ENCODE measurements at regions not wholly inside any gene's neighbourhood (a gene's known extent, or its start where the extent isn't known, plus 50 kb on each side); places are given as distances from the start of the nearest gene placed in this dataset.

DNA sequence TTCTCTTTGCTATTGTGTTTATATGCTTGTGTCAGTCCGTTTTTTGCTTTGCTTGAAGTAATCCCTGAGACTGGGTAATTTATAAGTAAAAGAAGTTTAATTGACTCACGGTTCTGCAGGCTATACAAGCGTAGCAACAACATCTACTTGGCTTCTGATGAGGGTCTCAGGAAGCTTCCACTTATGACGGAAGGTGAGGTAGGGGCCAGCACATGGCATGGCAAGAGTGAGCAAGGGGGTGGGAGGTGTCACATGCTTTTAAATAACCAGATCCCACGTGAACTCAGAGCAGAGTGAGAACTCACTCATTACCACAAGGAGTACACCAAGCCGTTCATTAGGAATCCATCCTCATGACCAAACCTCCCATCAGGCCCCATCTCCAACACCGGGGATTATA, 540.3 kb downstream of the TDRD15 start:
- TF ChIP-seq, protein P1, sequence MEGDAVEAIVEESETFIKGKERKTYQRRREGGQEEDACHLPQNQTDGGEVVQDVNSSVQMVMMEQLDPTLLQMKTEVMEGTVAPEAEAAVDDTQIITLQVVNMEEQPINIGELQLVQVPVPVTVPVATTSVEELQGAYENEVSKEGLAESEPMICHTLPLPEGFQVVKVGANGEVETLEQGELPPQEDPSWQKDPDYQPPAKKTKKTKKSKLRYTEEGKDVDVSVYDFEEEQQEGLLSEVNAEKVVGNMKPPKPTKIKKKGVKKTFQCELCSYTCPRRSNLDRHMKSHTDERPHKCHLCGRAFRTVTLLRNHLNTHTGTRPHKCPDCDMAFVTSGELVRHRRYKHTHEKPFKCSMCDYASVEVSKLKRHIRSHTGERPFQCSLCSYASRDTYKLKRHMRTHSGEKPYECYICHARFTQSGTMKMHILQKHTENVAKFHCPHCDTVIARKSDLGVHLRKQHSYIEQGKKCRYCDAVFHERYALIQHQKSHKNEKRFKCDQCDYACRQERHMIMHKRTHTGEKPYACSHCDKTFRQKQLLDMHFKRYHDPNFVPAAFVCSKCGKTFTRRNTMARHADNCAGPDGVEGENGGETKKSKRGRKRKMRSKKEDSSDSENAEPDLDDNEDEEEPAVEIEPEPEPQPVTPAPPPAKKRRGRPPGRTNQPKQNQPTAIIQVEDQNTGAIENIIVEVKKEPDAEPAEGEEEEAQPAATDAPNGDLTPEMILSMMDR (IDR thresholded peaks at IDR 0.05; ENCODE audit: low read depth, low read length) = no peak
- no peak for TF ChIP-seq EZH2phosphoT487 (IDR thresholded peaks at IDR 0.05; ENCODE audit: low read depth)
